ENCODE measurements at regions not wholly inside any gene's neighbourhood (a gene's known extent, or its start where the extent isn't known, plus 50 kb on each side); places are given as distances from the start of the nearest gene placed in this dataset.

DNA sequence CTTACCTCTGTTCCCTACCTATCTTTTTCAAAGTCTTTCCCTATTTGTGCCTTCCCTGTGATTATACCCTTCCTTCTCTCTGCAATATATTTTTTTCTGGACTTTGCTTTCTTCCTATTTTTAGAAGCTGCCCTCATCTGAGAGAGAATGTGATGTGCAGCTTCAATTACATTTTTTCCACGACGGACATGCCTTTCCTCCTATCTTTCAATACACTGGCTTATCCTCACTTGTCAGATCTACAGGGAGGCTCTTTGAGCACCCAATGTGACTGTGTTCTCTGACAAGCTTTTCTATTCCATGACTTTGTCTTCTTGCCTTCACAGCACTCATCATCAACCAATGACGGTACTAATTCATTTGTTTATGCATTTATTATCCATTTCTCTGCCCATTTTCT is 227.9 kb upstream of the CLINT1 start:
- TF ChIP-seq, protein P1, sequence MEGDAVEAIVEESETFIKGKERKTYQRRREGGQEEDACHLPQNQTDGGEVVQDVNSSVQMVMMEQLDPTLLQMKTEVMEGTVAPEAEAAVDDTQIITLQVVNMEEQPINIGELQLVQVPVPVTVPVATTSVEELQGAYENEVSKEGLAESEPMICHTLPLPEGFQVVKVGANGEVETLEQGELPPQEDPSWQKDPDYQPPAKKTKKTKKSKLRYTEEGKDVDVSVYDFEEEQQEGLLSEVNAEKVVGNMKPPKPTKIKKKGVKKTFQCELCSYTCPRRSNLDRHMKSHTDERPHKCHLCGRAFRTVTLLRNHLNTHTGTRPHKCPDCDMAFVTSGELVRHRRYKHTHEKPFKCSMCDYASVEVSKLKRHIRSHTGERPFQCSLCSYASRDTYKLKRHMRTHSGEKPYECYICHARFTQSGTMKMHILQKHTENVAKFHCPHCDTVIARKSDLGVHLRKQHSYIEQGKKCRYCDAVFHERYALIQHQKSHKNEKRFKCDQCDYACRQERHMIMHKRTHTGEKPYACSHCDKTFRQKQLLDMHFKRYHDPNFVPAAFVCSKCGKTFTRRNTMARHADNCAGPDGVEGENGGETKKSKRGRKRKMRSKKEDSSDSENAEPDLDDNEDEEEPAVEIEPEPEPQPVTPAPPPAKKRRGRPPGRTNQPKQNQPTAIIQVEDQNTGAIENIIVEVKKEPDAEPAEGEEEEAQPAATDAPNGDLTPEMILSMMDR (IDR thresholded peaks at IDR 0.05 in 4 of 5, conservative IDR thresholded peaks at IDR 0.05 in 1 of 5), result no peak
- TF ChIP-seq POLR2A (IDR thresholded peaks at IDR 0.05), result no peak

All from gastrocnemius medialis (tissue), 4 donors.